ENCODE measurements at regions not wholly inside any gene's neighbourhood (a gene's known extent, or its start where the extent isn't known, plus 50 kb on each side); places are given as distances from the start of the nearest gene placed in this dataset.

- H3K27me3 Mint-ChIP-seq (ENCODE audit: unreplicated experiment), result no peaks in the 10 kb centered on the region
- DNase-seq, result no peak
- no peak for TF ChIP-seq CTCF (IDR thresholded peaks at IDR 0.05; ENCODE audit: partially characterized antibody, unreplicated experiment)
- H3K36me3 Mint-ChIP-seq (ENCODE audit: unreplicated experiment), result no peaks in the 10 kb centered on the region
- H3K4me1 Mint-ChIP-seq (ENCODE audit: low read depth, unreplicated experiment), result no peaks in the 10 kb centered on the region
- no peaks in the 10 kb centered on the region for H3K9me3 Mint-ChIP-seq (ENCODE audit: unreplicated experiment)
- H3K27ac Mint-ChIP-seq (ENCODE audit: unreplicated experiment), result no peak overlapping the region
- no peak overlapping the region for H3K4me3 Mint-ChIP-seq (ENCODE audit: unreplicated experiment)
Measured at GRCh38 chr12:34358198-34358597, 335.9 kb downstream of the ALG10 start.

DNA sequence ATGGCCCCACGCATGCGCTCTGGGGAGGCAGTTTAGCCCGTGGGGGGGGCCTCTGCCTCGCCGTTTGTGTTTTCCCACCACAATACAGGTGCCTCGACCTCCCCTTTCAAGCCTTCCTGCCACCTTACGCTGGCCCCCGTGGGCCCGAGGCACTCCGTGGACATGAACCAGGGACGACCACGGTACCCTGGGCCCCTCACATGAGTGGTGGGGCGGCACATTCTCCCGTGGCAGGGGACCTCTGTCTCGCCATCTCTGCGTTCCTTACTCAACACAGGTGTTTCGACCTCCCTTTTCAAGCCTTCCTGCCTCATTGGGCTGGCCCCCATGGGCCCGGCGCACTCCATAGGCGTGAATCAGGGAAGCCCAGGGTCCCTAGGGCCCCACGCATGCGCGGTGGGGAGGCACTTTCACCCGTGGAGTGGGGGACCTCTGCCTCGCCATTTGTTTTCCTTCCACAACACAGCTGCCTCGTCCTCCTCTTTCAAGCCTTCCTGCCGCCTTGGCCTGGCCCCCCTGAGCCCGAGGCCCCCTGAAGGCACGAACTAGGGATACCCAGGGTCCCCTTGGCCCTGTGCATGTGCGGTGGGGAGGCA, 339.5 kb downstream of the ALG10 start:
- Mint-ChIP-seq H3K9me3 (ENCODE audit: unreplicated experiment) (peaks cover 10% of the 10 kb centered on the region), H3K27me3 (ENCODE audit: unreplicated experiment) (peaks cover 3% of the 10 kb centered on the region), H3K4me1 (ENCODE audit: low read depth, unreplicated experiment) (no peaks in the 10 kb centered on the region), H3K36me3 (ENCODE audit: unreplicated experiment) (peaks cover 3% of the 10 kb centered on the region), H3K27ac (ENCODE audit: unreplicated experiment) (no peak overlapping the region), H3K4me3 (ENCODE audit: unreplicated experiment) (no peak overlapping the region)
- no peak for DNase-seq
- TF ChIP-seq CTCF (IDR thresholded peaks at IDR 0.05; ENCODE audit: partially characterized antibody, unreplicated experiment), result no peak

- Mint-ChIP-seq H3K4me3 (ENCODE audit: unreplicated experiment) (no peak overlapping the region), H3K27ac (ENCODE audit: unreplicated experiment) (no peak overlapping the region), H3K4me1 (ENCODE audit: low read depth, unreplicated experiment) (no peaks in the 10 kb centered on the region), H3K27me3 (ENCODE audit: unreplicated experiment) (peaks cover 3% of the 10 kb centered on the region), H3K9me3 (ENCODE audit: unreplicated experiment) (peaks cover 10% of the 10 kb centered on the region), H3K36me3 (ENCODE audit: unreplicated experiment) (peaks cover 3% of the 10 kb centered on the region)
- TF ChIP-seq CTCF (IDR thresholded peaks at IDR 0.05; ENCODE audit: partially characterized antibody, unreplicated experiment), result no peak
- no peak for DNase-seq
Measured at GRCh38 chr12:34363050-34363673, 340.9 kb downstream of the ALG10 start.

DNA sequence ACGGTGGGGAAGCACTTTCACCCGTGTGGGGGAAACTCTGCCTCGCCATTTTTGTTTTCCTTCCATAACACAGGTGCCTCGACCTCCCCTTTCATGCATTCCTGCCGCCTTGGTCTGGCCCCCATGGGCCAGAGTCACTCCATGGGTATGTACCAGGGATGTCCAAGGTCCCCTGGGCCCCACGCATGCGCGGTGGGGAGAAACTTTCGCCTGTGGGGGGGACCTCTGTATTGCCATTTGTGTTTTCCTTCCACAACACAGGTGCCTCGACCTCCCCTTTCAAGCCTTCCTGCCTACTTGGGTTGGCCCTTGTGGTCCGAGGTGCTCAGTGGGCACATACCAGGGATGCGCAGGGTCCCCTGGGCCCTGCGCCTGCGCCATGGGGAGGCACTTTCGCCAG, 345.8 kb downstream of the ALG10 start:
- no peak for DNase-seq
- H3K36me3 Mint-ChIP-seq (ENCODE audit: unreplicated experiment), result peaks cover 3% of the 10 kb centered on the region
- peaks cover 12% of the 10 kb centered on the region for H3K9me3 Mint-ChIP-seq (ENCODE audit: unreplicated experiment)
- no peaks in the 10 kb centered on the region for H3K4me1 Mint-ChIP-seq (ENCODE audit: low read depth, unreplicated experiment)
- TF ChIP-seq CTCF (IDR thresholded peaks at IDR 0.05; ENCODE audit: partially characterized antibody, unreplicated experiment), result no peak
- no peak overlapping the region for H3K4me3 Mint-ChIP-seq (ENCODE audit: unreplicated experiment)
- H3K27ac Mint-ChIP-seq (ENCODE audit: unreplicated experiment), result no peak overlapping the region
- H3K27me3 Mint-ChIP-seq (ENCODE audit: unreplicated experiment), result peaks cover 3% of the 10 kb centered on the region

GRCh38 chr12:34371050-34371449, 348.8 kb downstream of the ALG10 start:
- Mint-ChIP-seq H3K9me3 (ENCODE audit: unreplicated experiment) (peaks cover 9% of the 10 kb centered on the region), H3K36me3 (ENCODE audit: unreplicated experiment) (no peaks in the 10 kb centered on the region), H3K27me3 (ENCODE audit: unreplicated experiment) (no peaks in the 10 kb centered on the region), H3K27ac (ENCODE audit: unreplicated experiment) (no peak overlapping the region), H3K4me1 (ENCODE audit: low read depth, unreplicated experiment) (no peaks in the 10 kb centered on the region), H3K4me3 (ENCODE audit: unreplicated experiment) (no peak overlapping the region)
- DNase-seq, result no peak
- TF ChIP-seq CTCF (IDR thresholded peaks at IDR 0.05; ENCODE audit: partially characterized antibody, unreplicated experiment), result no peak
